ENCODE measurements at regions not wholly inside any gene's neighbourhood (a gene's known extent, or its start where the extent isn't known, plus 50 kb on each side); places are given as distances from the start of the nearest gene placed in this dataset.

GRCh38 chr4:144283526-144283925 lies 143.0 kb upstream of the GYPA start:
- TF ChIP-seq EZH2 (IDR thresholded peaks at IDR 0.05), result no peak
- no peak for TF ChIP-seq POLR2AphosphoS5 (IDR thresholded peaks at IDR 0.05; ENCODE audit: borderline replicate concordance, low read depth, low read length)
- no peak for TF ChIP-seq FOXP2 (optimal IDR thresholded peaks at IDR 0.05; ENCODE audit: control extremely low read depth, extremely low read length, insufficient read depth)
